ENCODE measurements at regions not wholly inside any gene's neighbourhood (a gene's known extent, or its start where the extent isn't known, plus 50 kb on each side); places are given as distances from the start of the nearest gene placed in this dataset.

GRCh38 chr19:27674701-27675100, 1538.2 kb downstream of the UQCRFS1 start (continued):
- TF ChIP-seq AR (CRISPR knock-in tag; IDR thresholded peaks at IDR 0.05) (no peak), E2F1 (CRISPR knock-in tag; IDR thresholded peaks at IDR 0.05) (no peak), CREM (CRISPR knock-in tag; IDR thresholded peaks at IDR 0.05) (no peak), NR3C1 (CRISPR knock-in tag; conservative IDR thresholded peaks at IDR 0.05; ENCODE audit: low read depth) (no peak), ZNF232 (CRISPR knock-in tag; IDR thresholded peaks at IDR 0.05) (no peak)

- CTCF ChIA-PET: no interaction called here
- POLR2A ChIA-PET: no interaction called here
- no peak overlapping the region for H3K27ac Mint-ChIP-seq
- H3K4me1 Mint-ChIP-seq: no peaks in the 10 kb centered on the region
- H3K36me3 Mint-ChIP-seq: peaks cover 98% of the 10 kb centered on the region
- TF ChIP-seq PRRX2 (CRISPR knock-in tag; IDR thresholded peaks at IDR 0.05) (no peak), IRF2 (CRISPR knock-in tag; IDR thresholded peaks at IDR 0.05; ENCODE audit: borderline replicate concordance, low read depth) (no peak)
- H3K9me3 Mint-ChIP-seq: peaks cover 98% of the 10 kb centered on the region
- ATAC-seq: no peak
- peaks cover 8% of the 10 kb centered on the region for H3K27me3 Mint-ChIP-seq (ENCODE audit: low read depth)
- H3K4me3 Mint-ChIP-seq: no peak overlapping the region
- no peak for DNase-seq (ENCODE audit: low spot score)
Observed at GRCh38 chr19:27673986-27674385, 1539.0 kb downstream of the UQCRFS1 start.

GRCh38 chr19:27672309-27673047, 1540.5 kb downstream of the UQCRFS1 start:
- no peak overlapping the region for H3K4me3 Mint-ChIP-seq
- ATAC-seq: no peak
- peaks cover 92% of the 10 kb centered on the region for H3K9me3 Mint-ChIP-seq
- H3K4me1 Mint-ChIP-seq: no peaks in the 10 kb centered on the region
- no peak for DNase-seq (ENCODE audit: low spot score)
- no peak overlapping the region for H3K27ac Mint-ChIP-seq
- POLR2A ChIA-PET: no interaction called here
- CTCF ChIA-PET: no interaction called here
- H3K36me3 Mint-ChIP-seq: peaks cover 92% of the 10 kb centered on the region
- peaks cover 5% of the 10 kb centered on the region for H3K27me3 Mint-ChIP-seq (ENCODE audit: low read depth)
- TF ChIP-seq NFATC4 (CRISPR knock-in tag; IDR thresholded peaks at IDR 0.05): no peak
- no peak for TF ChIP-seq ZNF532 (CRISPR knock-in tag; IDR thresholded peaks at IDR 0.05; ENCODE audit: borderline replicate concordance)

GRCh38 chr19:27671876-27672275, 1541.1 kb downstream of the UQCRFS1 start:
- ChIA-PET POLR2A (no interaction called here), CTCF (no interaction called here)
- DNase-seq (ENCODE audit: low spot score) (no peak), ATAC-seq (no peak)
- peaks cover 5% of the 10 kb centered on the region for H3K27me3 Mint-ChIP-seq (ENCODE audit: low read depth)
- peaks cover 90% of the 10 kb centered on the region for H3K9me3 Mint-ChIP-seq
- H3K4me3 Mint-ChIP-seq: no peak overlapping the region
- no peaks in the 10 kb centered on the region for H3K4me1 Mint-ChIP-seq
- H3K27ac Mint-ChIP-seq: no peak overlapping the region
- H3K36me3 Mint-ChIP-seq: peaks cover 90% of the 10 kb centered on the region
- TF ChIP-seq USF2 (CRISPR knock-in tag; IDR thresholded peaks at IDR 0.05) (no peak), HMGXB4 (CRISPR knock-in tag; IDR thresholded peaks at IDR 0.05) (no peak), FOXP4 (CRISPR knock-in tag; IDR thresholded peaks at IDR 0.05) (no peak), ZNF232 (CRISPR knock-in tag; IDR thresholded peaks at IDR 0.05) (no peak), TEAD4 (CRISPR knock-in tag; IDR thresholded peaks at IDR 0.05) (no peak), ATF1 (CRISPR knock-in tag; IDR thresholded peaks at IDR 0.05) (no peak)

Measured in WTC11 (cell line).